HUDEP-2 (cell line): ENCODE measurements at regions not wholly inside any gene's neighbourhood (a gene's known extent, or its start where the extent isn't known, plus 50 kb on each side); places are given as distances from the start of the nearest gene placed in this dataset.
A peak's percentile ranks its signal among the peaks of the same experiment; 100 is the strongest.
"Not testable (repeated sequence)": the region's sequence is repeated elsewhere in the genome, so short reads cannot be mapped to it uniquely, and the experiment has no call there.

Experiments used
- DNase-seq, 76 experiments: peaks; one replicate each; lab custom pipeline; 2025; ENCODE audit not compliant: unreplicated experiment in 76 of 76; lab: John Stamatoyannopoulos, UW

- peak in 3 of 76 experiments; percentile 0 to 40 (median 32) for DNase-seq
Observed at GRCh38 chr12:73181244-73181643, 909.1 kb downstream of the TRHDE start.

GRCh38 chr12:73185403-73185802 is 913.2 kb downstream of the TRHDE start:
- no peak for DNase-seq

- no peak for DNase-seq
Observed at GRCh38 chr12:73186272-73186671, 914.1 kb downstream of the TRHDE start.

DNA sequence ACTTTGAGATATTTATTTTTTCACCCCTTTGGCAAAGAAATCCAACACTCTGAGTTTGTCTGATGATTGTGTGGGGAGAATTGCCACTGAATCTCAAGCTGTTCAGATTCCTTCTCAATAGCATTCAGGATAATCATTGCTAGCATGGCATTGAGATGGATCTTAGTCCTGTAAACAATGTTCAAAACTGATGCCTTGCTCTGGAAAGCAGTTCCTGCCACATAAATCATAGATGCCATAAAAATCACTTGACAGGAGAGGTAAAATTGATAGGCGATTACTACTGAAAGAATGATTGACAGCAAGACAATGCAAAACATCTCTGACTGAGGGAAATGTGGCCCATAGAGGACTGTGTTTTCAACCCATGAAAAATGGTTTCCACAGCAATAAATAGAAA is 915.6 kb downstream of the TRHDE start:
- no peak for DNase-seq

DNA sequence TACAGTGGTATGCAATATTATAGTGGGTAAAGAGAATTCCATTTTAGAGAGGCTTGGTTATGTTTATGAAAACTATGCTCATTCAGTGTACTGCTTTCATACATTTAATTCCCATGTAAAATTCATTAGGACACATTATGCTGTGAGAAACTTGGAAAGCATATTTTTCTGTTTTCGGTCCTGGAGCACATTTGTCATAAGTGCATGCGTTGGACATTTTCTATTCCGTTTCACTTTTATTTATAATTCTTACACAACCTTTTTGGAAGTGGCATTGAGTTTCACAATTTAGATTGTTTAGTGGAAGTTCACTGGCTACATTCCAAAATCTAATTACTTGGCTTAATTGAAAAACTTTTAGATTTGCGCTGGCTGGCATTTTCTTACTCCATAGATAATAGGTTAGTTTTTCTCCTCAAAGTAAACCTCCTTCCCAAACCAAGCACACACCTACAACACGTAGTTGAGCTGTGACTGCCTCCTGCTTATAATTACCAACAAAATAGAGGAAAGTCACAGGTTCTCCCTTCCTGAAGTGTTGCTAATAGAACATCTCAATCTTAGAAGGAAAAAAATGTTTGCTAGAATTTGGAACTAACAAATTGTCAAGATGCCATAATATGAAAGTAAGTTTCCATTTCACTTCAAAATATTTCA is 938.5 kb downstream of the TRHDE start:
- no peak for DNase-seq

GRCh38 chr12:73220951-73221350 is 948.8 kb downstream of the TRHDE start:
- DNase-seq, result no peak

GRCh38 chr12:73221398-73221797 is 949.2 kb downstream of the TRHDE start:
- no peak for DNase-seq

GRCh38 chr12:73221836-73222235 is 949.7 kb downstream of the TRHDE start:
- DNase-seq, result peak in 6 of 76 experiments; percentile 2 to 16 (median 4)

DNA sequence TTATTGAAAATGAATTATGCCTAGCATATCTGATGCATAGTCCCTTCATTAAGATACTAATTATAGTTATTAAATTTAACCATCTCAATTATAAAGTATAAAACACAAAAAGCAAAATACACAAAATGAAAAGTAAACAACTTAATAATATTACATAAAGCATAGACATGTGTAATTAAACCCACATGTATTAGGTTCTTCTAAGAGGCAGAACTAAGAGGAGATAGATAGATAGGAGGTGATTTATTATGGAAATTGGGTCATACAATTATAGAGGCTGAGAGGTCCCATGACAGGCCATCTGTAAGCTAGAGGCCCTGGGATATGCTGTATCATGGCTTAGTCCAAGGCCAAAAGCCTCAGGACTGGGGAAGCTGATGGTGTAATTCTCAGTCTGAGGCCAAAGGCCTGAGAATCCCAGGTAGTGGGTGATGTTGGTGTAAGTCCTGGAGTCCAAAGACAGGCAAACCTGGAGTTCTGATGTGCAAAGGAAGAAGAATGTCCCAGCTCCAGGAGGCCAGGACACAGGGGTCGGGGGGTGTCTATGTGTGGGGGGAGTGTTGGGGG is 953.3 kb downstream of the TRHDE start:
- DNase-seq, result no peak

DNA sequence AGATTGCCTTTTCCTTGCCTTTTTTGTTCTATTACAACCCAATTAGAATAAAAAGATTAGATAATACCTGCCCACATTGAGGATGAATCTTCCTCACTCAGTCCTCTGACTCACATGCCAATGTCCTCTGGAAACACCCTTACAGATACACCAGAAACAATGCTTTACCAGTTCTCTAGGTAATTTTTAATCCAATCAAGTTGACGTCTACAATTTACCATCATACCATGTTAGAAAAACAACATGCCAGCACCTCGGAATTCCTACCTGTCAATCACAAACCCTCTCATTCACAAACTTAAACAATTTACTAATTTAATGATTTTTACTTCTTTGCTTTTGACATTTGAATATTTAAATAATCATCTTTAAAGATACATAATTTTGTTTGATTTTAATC is 953.8 kb downstream of the TRHDE start:
- DNase-seq, result no peak

DNA sequence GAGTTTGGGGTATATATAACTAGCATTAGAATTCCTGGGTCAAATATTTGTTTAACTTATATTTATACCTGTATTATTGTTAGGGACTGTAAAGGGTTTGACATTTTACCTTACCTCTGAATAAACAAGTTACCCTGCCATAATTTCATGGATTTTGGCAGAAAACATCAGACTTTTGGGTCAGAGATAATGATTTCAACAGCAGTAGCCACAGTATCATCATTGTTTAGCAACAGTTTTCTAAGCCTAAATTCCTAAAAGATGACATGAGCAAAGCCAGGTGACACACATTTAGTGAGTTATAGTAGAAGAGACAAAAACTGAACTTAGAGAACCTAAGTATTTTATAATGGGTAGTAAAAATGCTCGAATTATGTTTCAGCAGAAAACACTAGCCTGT is 954.4 kb downstream of the TRHDE start:
- no peak for DNase-seq

GRCh38 chr12:73228828-73229227 is 956.7 kb downstream of the TRHDE start:
- not testable (repeated sequence) for DNase-seq

DNA sequence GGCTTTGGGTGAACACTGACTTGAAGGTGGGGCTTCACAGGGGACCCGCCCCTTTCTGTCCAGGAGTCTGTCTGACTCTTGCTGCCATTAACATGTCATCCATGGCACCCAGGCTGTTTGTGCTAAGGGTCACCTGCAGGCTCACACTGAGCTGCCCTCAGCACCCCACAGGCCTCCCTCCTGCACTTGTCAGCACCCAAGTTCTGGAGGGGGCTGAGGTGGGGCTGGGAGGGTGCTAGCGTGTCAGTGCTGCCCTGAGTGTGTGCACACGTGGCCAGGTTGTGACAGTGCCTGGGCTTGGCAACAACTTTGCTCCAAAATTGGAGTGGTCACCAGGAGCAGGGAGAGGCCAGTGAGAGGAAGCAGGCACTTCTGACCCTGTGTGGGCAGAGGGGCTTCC is 963.2 kb downstream of the TRHDE start:
- DNase-seq, result no peak

GRCh38 chr12:73240110-73240509 is 967.9 kb downstream of the TRHDE start:
- DNase-seq, result no peak

- no peak for DNase-seq
Observed at GRCh38 chr12:73262788-73263381, 990.7 kb downstream of the TRHDE start.

- DNase-seq, result no peak
Observed at GRCh38 chr12:73266206-73266605, 994.0 kb downstream of the TRHDE start.

DNA sequence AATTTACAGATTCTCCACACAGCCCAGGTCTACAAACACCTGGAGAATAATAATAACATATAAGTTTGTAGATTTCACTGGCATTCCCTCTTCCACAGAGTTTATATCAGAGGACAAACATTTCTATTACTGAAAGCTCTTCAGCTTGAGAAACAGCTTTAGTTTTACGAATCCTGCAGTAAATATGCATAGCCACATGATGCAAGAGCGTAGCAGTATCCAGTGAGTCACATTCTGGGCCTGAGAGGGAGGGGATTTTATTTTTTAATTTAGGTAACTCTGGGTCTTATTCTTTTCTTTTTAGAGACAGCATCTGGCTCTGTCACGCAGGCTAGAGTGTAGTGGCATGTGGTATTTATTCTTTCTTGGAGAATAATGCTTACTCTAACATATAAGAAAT is 1002.8 kb downstream of the TRHDE start:
- DNase-seq, result no peak

- DNase-seq, result no peak
Observed at GRCh38 chr12:73277971-73278370, 1005.8 kb downstream of the TRHDE start.

DNA sequence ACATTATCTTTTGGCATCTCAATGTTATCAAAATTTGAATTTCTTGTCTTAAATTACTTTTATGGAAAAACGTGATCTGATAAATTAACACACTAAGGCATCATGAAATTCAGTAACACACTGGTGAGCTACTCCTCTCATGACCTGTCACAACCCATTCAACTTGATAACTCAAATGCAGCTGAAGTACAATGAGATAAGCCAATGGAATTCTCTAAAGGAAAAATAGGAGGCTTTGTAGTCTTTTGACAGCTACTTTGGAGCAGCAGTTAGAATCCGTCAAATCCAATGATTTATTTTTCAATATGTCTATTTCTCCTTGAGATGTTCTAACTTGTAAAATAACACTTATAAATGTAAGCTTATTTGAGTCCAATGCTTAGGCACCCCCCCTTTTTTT is 1029.4 kb downstream of the TRHDE start:
- DNase-seq, result no peak

- DNase-seq, result no peak
Observed at GRCh38 chr12:73307260-73307659, 1035.1 kb downstream of the TRHDE start.

- DNase-seq, result no peak
Observed at GRCh38 chr12:73308079-73308478, 1035.9 kb downstream of the TRHDE start.

DNA sequence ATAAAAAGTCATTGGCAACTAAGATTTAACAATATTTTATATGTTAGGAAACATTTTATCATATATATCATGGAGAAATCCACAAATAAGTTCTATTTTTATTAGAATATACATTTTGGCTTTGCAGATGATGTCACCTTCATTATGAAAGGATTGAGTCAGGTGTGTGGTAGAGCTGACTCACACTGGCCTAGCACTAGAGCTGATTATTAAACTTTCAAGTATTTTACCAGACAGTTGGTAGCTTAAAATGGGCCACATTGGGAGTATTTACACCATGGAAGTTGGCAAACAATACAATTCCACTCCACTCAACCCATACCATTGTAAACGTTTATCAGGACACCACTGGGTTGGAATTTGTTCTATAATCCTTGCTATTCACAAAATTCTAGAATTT is 1036.6 kb downstream of the TRHDE start:
- DNase-seq, result no peak
